Right lobe of liver (tissue), 6 donors: ENCODE measurements at regions not wholly inside any gene's neighbourhood (a gene's known extent, or its start where the extent isn't known, plus 50 kb on each side); places are given as distances from the start of the nearest gene placed in this dataset.

ENCODE experiments used
- ATAC-seq, 4 donors: fragments of 200-7000 bp; cut with Tn5 transposase; one replicate each; pipeline ENCODE4 v1.9.1; 2020; ENCODE audit warnings: mild to moderate bottlenecking in 4 of 4, moderate library complexity in 4 of 4
- DNase-seq, 3 donors: peaks; one replicate each; pipeline ENCODE4 v3.0.0-alpha.2; 2020
- H3K27ac ChIP-seq, 3 donors: fragments of 200-600 bp; one replicate each; pipeline ENCODE4 v1.8.0; 2022
- H3K27me3 ChIP-seq, 2 donors: fragments of 200-600 bp; one replicate each; pipeline ENCODE4 v1.8.0; 2022
- H3K36me3 ChIP-seq, 4 donors: fragments of 200-600 bp; sonication (generic) in 1 of 4; one replicate each; pipeline versions ENCODE4 v1.5.1 to v1.8.0; 2017 to 2022; ENCODE audit warnings: control low read depth in 1 of 4
- H3K4me1 ChIP-seq, 4 donors: fragments of 200-600 bp; sonication (generic) in 1 of 4; one replicate each; pipeline versions ENCODE4 v1.5.1 to v1.8.0; 2017 to 2022; ENCODE audit warnings: control low read depth in 1 of 4
- H3K4me3 ChIP-seq, 3 donors: fragments of 200-600 bp; one replicate each; pipeline ENCODE4 v1.8.0; 2022
- H3K9me3 ChIP-seq, 4 donors: fragments of 200-600 bp; sonication (generic) in 1 of 4; one replicate each; pipeline versions ENCODE4 v1.5.1 to v1.8.0; 2017 to 2022; ENCODE audit warnings: control low read depth in 1 of 4
- POLR2A ChIP-seq: fragments of 450-650 bp; IDR thresholded peaks from one replicate; pipeline ENCODE4 v1.6.1; 2017; ENCODE audit warnings: antibody characterized with exemption, mild to moderate bottlenecking
- WGBS: methylation state at CpG from one replicate; pipeline ENCODE4 v1.1.6; 2018; ENCODE audit warnings: low coverage, low lambda C conversion rate; ENCODE audit not compliant: insufficient coverage; ENCODE audit errors: missing lambda C conversion rate; 5-methylcytosine and 5-hydroxymethylcytosine counted together
- intact Hi-C, 2 donors: fragments of 100-400 bp; cut with DNase I; formaldehyde crosslinking; loops; one replicate each; pipeline versions ENCODE4 v1.11.2 to v1.14.1; 2022
- TF ChIP-seq, protein P1 (sequence below), 4 donors: fragments of 200-600 bp in 3 of 4; fragments of 450-650 bp in 1 of 4; IDR thresholded peaks; one replicate each; pipeline versions ENCODE4 v1.5.1 to v1.8.0; 2016 to 2022; ENCODE audit warnings: antibody characterized with exemption in 4 of 4, mild to moderate bottlenecking in 2 of 4
- donor health status: DM: no; HTN: yes; CAD: no.
- donor health status: DM: no; HTN: no; CAD: no.
- donor health status: DM: no; HTN: no; CAD: no.
- donor health status: DM: no; HTN: yes; CAD: no.
- donor health status: DM: no; HTN: yes; CAD: no.

DNA sequence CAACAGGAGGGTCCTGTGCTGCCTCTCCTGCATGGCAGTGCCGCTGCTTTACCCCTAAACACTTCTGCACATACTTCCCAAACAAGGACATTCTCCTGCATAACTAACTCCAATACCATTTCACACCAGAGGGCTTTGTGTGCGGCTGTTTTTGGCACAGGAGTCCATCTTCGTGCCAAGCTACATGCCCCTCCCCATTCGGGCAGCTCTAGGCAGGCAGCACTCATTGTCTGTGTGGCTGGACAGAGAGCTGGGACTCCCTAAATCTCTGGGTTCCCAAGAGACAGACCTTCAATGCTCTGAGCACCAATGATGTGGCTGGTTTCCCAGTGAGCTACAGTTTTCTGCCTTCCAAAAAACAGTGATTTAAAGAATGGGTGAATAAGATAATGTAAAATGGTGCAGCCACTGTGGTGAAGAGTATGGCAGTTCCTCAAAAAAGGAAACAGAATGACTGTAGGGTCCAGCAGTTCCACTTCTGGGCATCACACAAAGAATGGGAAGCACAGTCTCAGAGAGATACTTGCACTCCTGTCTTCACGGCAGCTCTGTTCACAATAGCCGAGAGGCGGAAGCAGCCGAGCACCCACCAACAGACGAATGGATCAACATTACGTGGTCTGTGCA, 80.3 kb upstream of the DUSP22 start:
- Histone ChIP-seq H3K36me3 (no peaks in the 10 kb centered on the region), H3K4me3 (no peak overlapping the region), H3K4me1 (no peaks in the 10 kb centered on the region), H3K27ac (no peak overlapping the region), H3K9me3 (no peaks in the 10 kb centered on the region), H3K27me3 (no peaks in the 10 kb centered on the region)
- intact Hi-C loops: no loop called here
- WGBS: 59% methylated on average over 5 of the region's 10 CpGs
- ATAC-seq (no peak), DNase-seq (no peak)
- TF ChIP-seq, protein P1, sequence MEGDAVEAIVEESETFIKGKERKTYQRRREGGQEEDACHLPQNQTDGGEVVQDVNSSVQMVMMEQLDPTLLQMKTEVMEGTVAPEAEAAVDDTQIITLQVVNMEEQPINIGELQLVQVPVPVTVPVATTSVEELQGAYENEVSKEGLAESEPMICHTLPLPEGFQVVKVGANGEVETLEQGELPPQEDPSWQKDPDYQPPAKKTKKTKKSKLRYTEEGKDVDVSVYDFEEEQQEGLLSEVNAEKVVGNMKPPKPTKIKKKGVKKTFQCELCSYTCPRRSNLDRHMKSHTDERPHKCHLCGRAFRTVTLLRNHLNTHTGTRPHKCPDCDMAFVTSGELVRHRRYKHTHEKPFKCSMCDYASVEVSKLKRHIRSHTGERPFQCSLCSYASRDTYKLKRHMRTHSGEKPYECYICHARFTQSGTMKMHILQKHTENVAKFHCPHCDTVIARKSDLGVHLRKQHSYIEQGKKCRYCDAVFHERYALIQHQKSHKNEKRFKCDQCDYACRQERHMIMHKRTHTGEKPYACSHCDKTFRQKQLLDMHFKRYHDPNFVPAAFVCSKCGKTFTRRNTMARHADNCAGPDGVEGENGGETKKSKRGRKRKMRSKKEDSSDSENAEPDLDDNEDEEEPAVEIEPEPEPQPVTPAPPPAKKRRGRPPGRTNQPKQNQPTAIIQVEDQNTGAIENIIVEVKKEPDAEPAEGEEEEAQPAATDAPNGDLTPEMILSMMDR (IDR thresholded peaks at IDR 0.05): no peak
- TF ChIP-seq POLR2A: no peak

GRCh38 chr6:213284-213683, 79.0 kb upstream of the DUSP22 start:
- no peak for DNase-seq
- H3K4me3 ChIP-seq: no peak overlapping the region
- H3K4me1 ChIP-seq: no peaks in the 10 kb centered on the region
- intact Hi-C loops: no loop called here
- H3K9me3 ChIP-seq: no peaks in the 10 kb centered on the region
- 45% methylated on average over 4 of the region's 4 CpGs for WGBS
- H3K27me3 ChIP-seq: no peaks in the 10 kb centered on the region
- no peak for ATAC-seq
- no peaks in the 10 kb centered on the region for H3K36me3 ChIP-seq
- TF ChIP-seq POLR2A: no peak
- TF ChIP-seq, protein P1 (IDR thresholded peaks at IDR 0.05): no peak
- no peak overlapping the region for H3K27ac ChIP-seq

DNA sequence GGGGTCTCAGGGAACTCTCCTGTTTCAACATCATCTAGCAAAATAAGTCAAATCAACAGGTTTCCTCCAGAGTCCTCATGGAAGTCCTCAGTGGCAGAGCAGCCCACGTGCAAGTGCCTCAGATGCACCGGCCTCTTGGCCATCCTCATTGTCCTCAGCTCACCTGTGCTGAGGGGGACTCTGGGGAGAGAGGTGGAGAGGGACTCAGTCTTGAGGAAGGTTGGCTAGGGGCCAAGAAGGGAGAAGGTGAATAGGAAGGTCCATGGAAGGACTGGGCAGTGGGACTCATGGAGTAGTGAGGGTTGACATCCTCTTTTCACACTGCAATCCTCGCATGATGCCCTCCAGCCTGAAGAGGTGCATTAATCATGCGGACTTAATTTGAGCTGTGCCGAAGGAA, 77.9 kb upstream of the DUSP22 start:
- no peak for DNase-seq

DNA sequence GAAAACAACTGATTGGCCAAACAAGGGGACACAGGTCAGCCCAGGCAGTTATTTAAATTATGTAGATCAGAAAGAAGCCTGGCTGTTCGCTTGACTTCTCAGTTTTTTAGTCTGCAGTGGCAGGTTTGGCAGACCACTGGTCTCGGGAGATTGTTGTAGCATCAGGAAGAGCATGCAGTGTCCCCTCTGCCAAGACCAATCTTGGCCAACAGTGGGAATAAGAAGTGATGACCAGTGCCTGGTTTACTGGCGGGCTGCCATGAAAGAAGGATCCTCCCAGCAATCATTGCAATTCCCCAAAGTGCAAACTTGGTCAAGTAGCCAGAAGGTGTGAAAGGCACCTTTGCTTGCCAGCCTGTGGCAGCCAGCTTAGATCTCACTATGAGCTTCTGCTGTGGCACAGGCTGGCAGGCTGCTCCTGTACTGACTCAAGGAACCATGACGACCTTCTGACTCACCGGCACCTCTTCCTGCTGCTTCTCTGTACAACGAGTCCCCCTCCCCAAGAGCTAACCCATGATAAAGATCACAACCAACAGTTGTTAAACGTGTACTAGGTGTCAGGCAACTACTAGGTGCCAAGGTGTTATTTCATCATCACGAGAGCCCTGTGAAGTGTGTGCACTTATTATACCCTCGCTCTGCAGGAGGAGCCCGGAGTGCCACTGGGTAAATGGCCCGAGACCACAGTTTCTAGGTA, 76.8 kb upstream of the DUSP22 start:
- WGBS: 50% methylated on average over 6 of the region's 11 CpGs
- Histone ChIP-seq H3K27me3 (no peaks in the 10 kb centered on the region), H3K36me3 (no peaks in the 10 kb centered on the region), H3K4me1 (peaks cover 0 to 7% (median 0%) of the 10 kb centered on the region in 4 donors), H3K4me3 (no peak overlapping the region), H3K27ac (no peak overlapping the region), H3K9me3 (no peaks in the 10 kb centered on the region)
- intact Hi-C loops: no loop called here
- TF ChIP-seq, protein P1 (IDR thresholded peaks at IDR 0.05): no peak
- TF ChIP-seq POLR2A: no peak
- DNase-seq (no peak), ATAC-seq (no peak)

More for the DNA sequence above, 77.9 kb upstream of the DUSP22 start:
- Histone ChIP-seq H3K9me3 (no peaks in the 10 kb centered on the region), H3K36me3 (no peaks in the 10 kb centered on the region), H3K27ac (no peak overlapping the region), H3K4me3 (no peak overlapping the region), H3K27me3 (no peaks in the 10 kb centered on the region), H3K4me1 (no peaks in the 10 kb centered on the region)
- no peak for ATAC-seq
- no peak for TF ChIP-seq POLR2A
- TF ChIP-seq, protein P1 (IDR thresholded peaks at IDR 0.05): no peak
- WGBS: 96% methylated on average over 4 of the region's 5 CpGs
- intact Hi-C loops: no loop called here
